ENCODE measurements at regions not wholly inside any gene's neighbourhood (a gene's known extent, or its start where the extent isn't known, plus 50 kb on each side); places are given as distances from the start of the nearest gene placed in this dataset.

DNA sequence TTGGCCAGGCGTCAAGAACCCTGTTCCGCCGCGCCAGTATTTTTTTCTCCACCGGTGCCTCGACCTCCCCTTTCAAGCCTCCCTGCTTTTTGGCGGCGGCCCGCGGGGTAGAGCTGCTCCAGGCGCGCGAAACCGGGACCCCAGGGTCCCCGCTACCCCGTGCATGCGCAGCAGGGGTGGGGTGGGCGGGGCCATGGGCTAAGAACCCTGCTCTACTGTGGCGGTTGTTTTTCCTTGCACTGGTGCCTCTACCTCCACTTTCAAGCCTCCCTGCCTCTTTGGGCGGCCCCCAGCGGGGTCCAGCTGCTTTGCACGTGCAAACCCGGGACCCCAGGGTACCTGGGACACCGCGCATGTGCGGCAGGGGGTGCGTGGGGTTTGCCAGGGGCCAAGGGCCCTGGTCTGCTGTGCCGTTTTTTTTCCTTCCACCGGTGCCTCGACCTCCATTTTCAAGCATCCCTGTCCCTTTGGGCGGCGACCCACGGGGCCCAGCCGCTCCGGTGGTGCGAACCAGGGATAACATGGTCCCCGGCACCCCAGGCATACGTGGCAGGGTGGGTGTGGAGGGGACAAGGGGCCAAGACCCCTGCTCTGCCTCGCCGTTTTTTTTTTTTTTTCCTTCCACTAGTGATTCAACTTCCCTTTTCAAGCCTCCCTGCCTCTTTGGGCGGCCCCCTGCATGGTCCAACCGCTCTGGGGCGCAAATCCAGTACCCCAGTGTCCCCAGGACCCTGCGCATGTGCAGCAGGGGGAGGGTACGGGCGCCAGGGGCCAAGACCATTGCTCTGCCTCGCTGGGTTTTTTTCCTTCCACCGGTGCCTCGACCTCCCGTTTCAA is 326.8 kb downstream of the ALG10 start:
- Histone ChIP-seq H3K4me3 (no peak overlapping the region), H3K36me3 (ENCODE audit: insufficient read depth in 1 of 2, low read depth in 1 of 2) (no peaks in the 10 kb centered on the region), H3K9me3 (no peaks in the 10 kb centered on the region), H3K4me1 (no peaks in the 10 kb centered on the region), H3K27ac (no peak overlapping the region), H3K27me3 (ENCODE audit: insufficient read depth in 3 of 3, low read length in 2 of 3) (peaks cover 0 to 10% (median 0%) of the 10 kb centered on the region in 3 donors)
- TF ChIP-seq, protein P1, sequence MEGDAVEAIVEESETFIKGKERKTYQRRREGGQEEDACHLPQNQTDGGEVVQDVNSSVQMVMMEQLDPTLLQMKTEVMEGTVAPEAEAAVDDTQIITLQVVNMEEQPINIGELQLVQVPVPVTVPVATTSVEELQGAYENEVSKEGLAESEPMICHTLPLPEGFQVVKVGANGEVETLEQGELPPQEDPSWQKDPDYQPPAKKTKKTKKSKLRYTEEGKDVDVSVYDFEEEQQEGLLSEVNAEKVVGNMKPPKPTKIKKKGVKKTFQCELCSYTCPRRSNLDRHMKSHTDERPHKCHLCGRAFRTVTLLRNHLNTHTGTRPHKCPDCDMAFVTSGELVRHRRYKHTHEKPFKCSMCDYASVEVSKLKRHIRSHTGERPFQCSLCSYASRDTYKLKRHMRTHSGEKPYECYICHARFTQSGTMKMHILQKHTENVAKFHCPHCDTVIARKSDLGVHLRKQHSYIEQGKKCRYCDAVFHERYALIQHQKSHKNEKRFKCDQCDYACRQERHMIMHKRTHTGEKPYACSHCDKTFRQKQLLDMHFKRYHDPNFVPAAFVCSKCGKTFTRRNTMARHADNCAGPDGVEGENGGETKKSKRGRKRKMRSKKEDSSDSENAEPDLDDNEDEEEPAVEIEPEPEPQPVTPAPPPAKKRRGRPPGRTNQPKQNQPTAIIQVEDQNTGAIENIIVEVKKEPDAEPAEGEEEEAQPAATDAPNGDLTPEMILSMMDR (IDR thresholded peaks at IDR 0.05) = no peak
- intact Hi-C loops (cut with DNase I) = no loop called here
- WGBS, 3 donors = 44 to 53% (median 45%) methylated on average over 36 to 50 of the region's 50 CpGs
- ATAC-seq (no peak), DNase-seq (no peak)

- no peak for DNase-seq
- ATAC-seq = no peak
- Histone ChIP-seq H3K36me3 (ENCODE audit: insufficient read depth in 1 of 2, low read depth in 1 of 2) (no peaks in the 10 kb centered on the region), H3K27me3 (ENCODE audit: insufficient read depth in 3 of 3, low read length in 2 of 3) (peaks cover 0 to 10% (median 4%) of the 10 kb centered on the region in 3 donors), H3K4me1 (no peaks in the 10 kb centered on the region), H3K4me3 (no peak overlapping the region), H3K27ac (no peak overlapping the region), H3K9me3 (no peaks in the 10 kb centered on the region)
- 65 to 73% (median 68%) methylated on average over 15 to 16 of the region's 16 CpGs for WGBS, 3 donors
- TF ChIP-seq, protein P1 (IDR thresholded peaks at IDR 0.05) = no peak
- intact Hi-C loops (cut with DNase I) = no loop called here
Measured at GRCh38 chr12:34349673-34349961, 327.3 kb downstream of the ALG10 start.

DNA sequence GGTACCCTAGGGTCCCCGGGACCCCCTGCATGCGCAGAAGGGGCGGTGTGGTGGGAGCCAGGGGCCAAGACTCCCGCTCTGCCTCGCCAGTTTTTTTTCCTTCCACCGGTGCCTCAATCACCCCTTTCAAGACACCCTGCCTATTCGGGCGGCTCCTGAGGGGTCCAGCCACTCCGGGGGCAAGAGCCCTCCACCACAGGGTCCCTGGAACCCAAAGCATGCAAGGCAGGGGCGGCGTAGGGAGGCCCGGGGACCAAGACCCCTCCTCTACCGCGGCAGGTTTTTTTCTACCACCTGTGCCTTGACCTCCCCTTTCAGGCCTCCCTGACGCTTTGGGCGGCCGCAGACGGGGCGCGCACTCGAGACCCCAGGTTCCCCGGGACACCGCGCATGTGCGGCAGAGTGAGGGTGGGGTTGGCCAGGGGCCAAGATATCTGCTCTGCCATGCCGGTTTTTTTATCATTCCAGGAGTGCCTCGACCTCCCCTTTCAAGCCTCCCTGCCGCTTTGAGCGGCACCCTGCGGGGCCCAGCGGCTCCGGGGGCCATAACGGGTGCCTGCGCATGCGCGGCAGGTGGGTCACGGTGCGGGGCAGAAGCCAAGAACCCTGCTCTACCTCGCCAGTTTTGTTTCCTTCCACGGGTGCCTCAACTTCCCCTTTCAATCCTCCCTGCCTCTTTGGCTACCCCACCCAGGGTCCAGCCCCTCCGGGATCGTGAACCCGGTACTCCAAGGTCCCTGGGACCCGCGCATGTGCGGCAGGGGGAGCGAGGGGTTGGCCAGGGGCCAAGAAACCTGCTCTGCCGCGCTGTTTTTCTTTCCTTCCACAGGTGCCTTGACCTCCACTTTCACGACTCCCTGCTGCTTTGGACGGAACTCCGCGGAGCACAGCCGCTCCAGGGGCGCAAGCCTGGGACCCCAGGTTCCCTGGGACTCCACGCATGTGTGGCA is 328.1 kb downstream of the ALG10 start:
- no peak for ATAC-seq
- Histone ChIP-seq H3K27ac (no peak overlapping the region), H3K36me3 (ENCODE audit: insufficient read depth in 1 of 2, low read depth in 1 of 2) (no peaks in the 10 kb centered on the region), H3K4me3 (no peak overlapping the region), H3K27me3 (ENCODE audit: insufficient read depth in 3 of 3, low read length in 2 of 3) (peaks cover 0 to 10% (median 4%) of the 10 kb centered on the region in 3 donors), H3K4me1 (no peaks in the 10 kb centered on the region), H3K9me3 (no peaks in the 10 kb centered on the region)
- TF ChIP-seq, protein P1 (IDR thresholded peaks at IDR 0.05) = no peak
- intact Hi-C loops (cut with DNase I) = no loop called here
- DNase-seq = no peak
- WGBS, 3 donors = 55 to 65% (median 63%) methylated on average over 52 to 56 of the region's 56 CpGs

DNA sequence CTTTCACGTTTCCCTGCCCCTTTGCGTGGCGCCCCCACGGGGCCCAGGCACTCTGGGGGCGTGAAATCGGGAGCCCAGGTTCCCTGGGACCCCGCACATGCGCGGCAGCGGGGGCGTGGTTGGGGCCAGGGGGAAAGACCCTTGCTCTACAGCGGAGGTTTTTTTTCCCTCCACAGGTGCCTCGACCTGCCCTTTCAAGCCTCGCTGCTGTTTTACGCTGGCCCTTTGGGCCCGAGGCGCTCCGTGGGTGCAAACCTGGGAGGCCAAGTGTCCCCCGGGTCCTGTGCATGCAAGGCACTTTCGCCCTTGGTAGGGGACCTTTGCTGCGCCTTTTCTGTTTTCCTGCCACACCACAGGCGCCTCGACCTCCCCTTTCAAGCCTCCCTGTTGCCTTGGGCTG is 329.8 kb downstream of the ALG10 start:
- no peak overlapping the region for H3K27ac ChIP-seq
- 48 to 56% (median 54%) methylated on average over 23 of the region's 23 CpGs for WGBS, 3 donors
- intact Hi-C loops (cut with DNase I) = no loop called here
- no peaks in the 10 kb centered on the region for H3K36me3 ChIP-seq (ENCODE audit: insufficient read depth in 1 of 2, low read depth in 1 of 2)
- peaks cover 0 to 8% (median 4%) of the 10 kb centered on the region in 3 donors for H3K27me3 ChIP-seq (ENCODE audit: insufficient read depth in 3 of 3, low read length in 2 of 3)
- no peak overlapping the region for H3K4me3 ChIP-seq
- H3K9me3 ChIP-seq = no peaks in the 10 kb centered on the region
- ATAC-seq (no peak), DNase-seq (no peak)
- H3K4me1 ChIP-seq = no peaks in the 10 kb centered on the region
- TF ChIP-seq, protein P1 (IDR thresholded peaks at IDR 0.05) = no peak

Data from psoas muscle (tissue), 7 donors.